ENCODE measurements at regions not wholly inside any gene's neighbourhood (a gene's known extent, or its start where the extent isn't known, plus 50 kb on each side); places are given as distances from the start of the nearest gene placed in this dataset.

DNA sequence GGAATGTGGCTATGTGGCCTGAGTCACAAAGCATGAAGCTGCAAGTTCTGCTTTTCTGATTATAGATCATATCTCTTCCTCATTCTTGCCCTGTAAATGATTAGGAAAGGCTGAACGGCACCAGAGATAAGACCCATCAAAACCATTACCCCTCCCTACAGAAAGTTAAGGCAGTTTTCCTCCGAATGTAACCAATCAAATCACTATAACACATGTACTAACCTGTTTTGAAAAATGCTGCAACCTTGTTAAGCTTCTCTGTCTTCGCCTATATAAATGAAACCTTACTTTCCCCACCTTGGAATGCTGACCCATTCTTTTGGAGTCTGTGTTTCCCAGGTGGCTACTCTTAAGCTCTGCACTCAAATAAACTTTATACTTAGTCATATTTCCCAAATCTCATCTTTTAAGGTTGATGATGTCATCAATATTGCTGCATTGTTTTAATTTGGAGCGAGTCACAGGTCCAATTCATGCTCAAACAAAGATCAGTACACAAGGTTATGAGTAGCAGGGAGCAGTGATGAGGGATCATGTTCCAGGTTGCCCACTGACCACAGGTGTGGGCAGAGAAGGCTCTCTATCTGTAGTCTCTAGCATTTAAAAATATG is 662.3 kb downstream of the IRS1 start:
- Histone ChIP-seq H3K4me3 (no peak overlapping the region), H3K9me3 (no peaks in the 10 kb centered on the region), H3K4me1 (ENCODE audit: low read depth) (no peaks in the 10 kb centered on the region), H3K36me3 (ENCODE audit: low read depth) (no peaks in the 10 kb centered on the region)
- DNase-seq (no peak), ATAC-seq (peak; percentile 71)
- TF ChIP-seq CTCF (IDR thresholded peaks at IDR 0.05) = no peak
- intact Hi-C loops (cut with DNase I, micrococcal nuclease) = no loop called here

DNA sequence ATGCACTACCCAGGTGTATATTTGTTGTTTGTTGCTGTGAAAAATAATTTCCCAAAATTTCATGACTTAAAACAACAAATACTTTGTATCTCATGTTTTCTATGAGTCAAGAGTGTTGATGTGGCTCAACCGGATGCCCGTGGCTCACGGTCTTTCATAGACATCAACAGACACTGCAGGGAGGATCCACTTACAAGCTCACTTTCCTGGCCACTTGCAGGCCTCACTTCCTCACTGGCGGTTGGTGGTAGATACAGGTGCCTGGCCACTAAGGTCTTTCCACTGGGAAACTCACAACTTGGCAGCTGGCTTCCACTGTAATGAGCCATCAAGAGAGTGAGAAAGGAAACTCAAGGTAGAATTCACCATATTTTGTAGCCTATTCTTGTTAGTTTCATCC is 662.9 kb downstream of the IRS1 start:
- Histone ChIP-seq H3K4me1 (ENCODE audit: low read depth) (no peaks in the 10 kb centered on the region), H3K4me3 (no peak overlapping the region), H3K9me3 (no peaks in the 10 kb centered on the region), H3K36me3 (ENCODE audit: low read depth) (no peaks in the 10 kb centered on the region)
- intact Hi-C loops (cut with DNase I, micrococcal nuclease) = no loop called here
- no peak for TF ChIP-seq CTCF (IDR thresholded peaks at IDR 0.05)
- ATAC-seq (peak; percentile 38), DNase-seq (no peak)

GRCh38 chr2:226135861-226136548 is 663.6 kb downstream of the IRS1 start:
- TF ChIP-seq CTCF (IDR thresholded peaks at IDR 0.05) = no peak
- ATAC-seq = no peak

GRCh38 chr2:226132323-226133215 is 667.1 kb downstream of the IRS1 start:
- Histone ChIP-seq H3K36me3 (ENCODE audit: low read depth) (no peaks in the 10 kb centered on the region), H3K9me3 (no peaks in the 10 kb centered on the region), H3K4me1 (ENCODE audit: low read depth) (no peaks in the 10 kb centered on the region), H3K4me3 (no peak overlapping the region)
- DNase-seq (no peak), ATAC-seq (no peak)
- TF ChIP-seq CTCF (IDR thresholded peaks at IDR 0.05) = no peak
- intact Hi-C loops (cut with DNase I, micrococcal nuclease) = no loop called here

More at GRCh38 chr2:226135861-226136548, 663.6 kb downstream of the IRS1 start:
- Histone ChIP-seq H3K36me3 (ENCODE audit: low read depth) (no peaks in the 10 kb centered on the region), H3K4me3 (no peak overlapping the region), H3K4me1 (ENCODE audit: low read depth) (no peaks in the 10 kb centered on the region), H3K9me3 (no peaks in the 10 kb centered on the region)
- no peak for DNase-seq
- intact Hi-C loops (cut with DNase I, micrococcal nuclease) = no loop called here

DNA sequence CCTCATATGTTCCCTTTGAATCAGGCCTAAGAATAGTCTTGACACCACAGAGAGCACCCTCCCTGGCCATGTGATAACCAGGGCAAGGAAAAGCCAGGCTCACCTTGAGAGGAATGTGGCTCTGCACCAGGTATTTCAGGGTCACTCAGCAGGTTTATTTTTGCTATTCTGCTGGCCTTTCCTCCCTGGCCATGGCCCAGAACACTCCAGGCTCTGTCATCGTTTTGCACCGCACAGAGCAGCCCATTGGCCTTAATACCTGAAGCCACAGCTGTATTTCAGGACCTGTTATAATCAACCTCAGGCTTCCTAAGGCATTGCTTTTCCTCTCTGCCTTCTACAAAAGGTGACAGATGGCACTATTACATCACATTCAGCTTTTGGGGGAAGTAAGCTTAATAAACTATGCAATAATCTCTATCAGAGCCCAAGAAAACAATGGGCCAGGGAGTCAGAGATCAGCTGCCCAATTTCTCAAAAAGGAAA is 668.3 kb downstream of the IRS1 start:
- no peak for TF ChIP-seq CTCF (IDR thresholded peaks at IDR 0.05)
- H3K9me3 ChIP-seq = no peaks in the 10 kb centered on the region
- intact Hi-C loops (cut with DNase I, micrococcal nuclease) = no loop called here
- H3K36me3 ChIP-seq (ENCODE audit: low read depth) = no peaks in the 10 kb centered on the region
- no peak for DNase-seq
- ATAC-seq = no peak
- H3K4me3 ChIP-seq = no peak overlapping the region
- H3K4me1 ChIP-seq (ENCODE audit: low read depth) = no peaks in the 10 kb centered on the region
